ENCODE measurements at regions not wholly inside any gene's neighbourhood (a gene's known extent, or its start where the extent isn't known, plus 50 kb on each side); places are given as distances from the start of the nearest gene placed in this dataset.

- no peak for TF ChIP-seq POLR2AphosphoS5 (IDR thresholded peaks at IDR 0.05; ENCODE audit: low read depth)
- no peak for TF ChIP-seq EZH2 (IDR thresholded peaks at IDR 0.05; ENCODE audit: low read depth, unreplicated experiment)
- peak; percentile 69 to 79 for TF ChIP-seq CTCF (conservative IDR thresholded peaks at IDR 0.05; ENCODE audit: low read depth in 2 of 2)
- TF ChIP-seq REST (IDR thresholded peaks at IDR 0.05; ENCODE audit: unreplicated experiment): no peak
- TF ChIP-seq STAT1 (IDR thresholded peaks at IDR 0.05; ENCODE audit: unreplicated experiment): no peak
- no peak for TF ChIP-seq CREB1 (CRISPR knock-in tag; IDR thresholded peaks at IDR 0.05; ENCODE audit: low read depth)
- TF ChIP-seq ZNF462 (CRISPR knock-in tag; IDR thresholded peaks at IDR 0.05): peak; percentile 72
- TF ChIP-seq JUNB (IDR thresholded peaks at IDR 0.05; ENCODE audit: unreplicated experiment): no peak
- no peak for TF ChIP-seq EZH2phosphoT487 (IDR thresholded peaks at IDR 0.05; ENCODE audit: unreplicated experiment)
- no peak for TF ChIP-seq ZNF331 (CRISPR knock-in tag; IDR thresholded peaks at IDR 0.05; ENCODE audit: low read depth)
- TF ChIP-seq ZNF114 (CRISPR knock-in tag; IDR thresholded peaks at IDR 0.05): no peak
These were observed 81.6 kb upstream of the CHMP2B start for GRCh38 chr3:87145553-87145952.
